ENCODE measurements at regions not wholly inside any gene's neighbourhood (a gene's known extent, or its start where the extent isn't known, plus 50 kb on each side); places are given as distances from the start of the nearest gene placed in this dataset.
A peak's percentile ranks its signal among the peaks of the same experiment; 100 is the strongest.

- no peak for ATAC-seq (ENCODE audit: low read depth)
- Histone ChIP-seq H2AFZ (ENCODE audit: insufficient read depth, low read depth, low read length, poor library complexity, severe bottlenecking) (no peak overlapping the region), H4K20me1 (ENCODE audit: control insufficient read depth, insufficient read depth, low read length, poor library complexity, severe bottlenecking) (no peaks in the 10 kb centered on the region), H3K27me3 (replicated peaks in 1 of 4; ENCODE audit: control extremely low read depth in 1 of 4, control insufficient read depth in 3 of 4, insufficient read depth in 4 of 4, low read length in 3 of 4) (no peaks in the 10 kb centered on the region), H3K4me3 (ENCODE audit: control extremely low read depth in 1 of 5, extremely low read depth in 1 of 5, insufficient read depth in 1 of 5, low read depth in 2 of 5, low read length in 4 of 5) (no peak overlapping the region), H3K9ac (ENCODE audit: low read length) (no peak overlapping the region), H3K4me2 (replicated peaks; ENCODE audit: low read depth, low read length, poor library complexity, severe bottlenecking) (no peak overlapping the region), H3K79me2 (ENCODE audit: control insufficient read depth, insufficient read depth, low read length) (no peaks in the 10 kb centered on the region), H3K9me3 (ENCODE audit: control extremely low read depth in 1 of 3, control insufficient read depth in 2 of 3, insufficient read depth in 1 of 3, low read length in 2 of 3) (no peaks in the 10 kb centered on the region), H3K4me1 (ENCODE audit: control insufficient read depth in 2 of 2, insufficient read depth in 2 of 2, low read length in 2 of 2) (no peaks in the 10 kb centered on the region), H3K36me3 (replicated peaks in 1 of 2; ENCODE audit: control extremely low read depth in 1 of 2, control insufficient read depth in 1 of 2, extremely low read depth in 1 of 2, insufficient read depth in 2 of 2, low read length in 1 of 2) (no peaks in the 10 kb centered on the region), H3K27ac (ENCODE audit: low read length in 2 of 2) (no peak overlapping the region)
- Mint-ChIP-seq H3K9me3 (ENCODE audit: insufficient read depth) (no peaks in the 10 kb centered on the region), H3K4me3 (no peak overlapping the region), H3K4me1 (no peaks in the 10 kb centered on the region), H3K27me3 (peaks cover 3% of the 10 kb centered on the region), H3K27ac (no peak overlapping the region)
- CTCF ChIA-PET = no interaction called here
- DNase-seq = peak; percentile 5
- WGBS (ENCODE audit: insufficient coverage) = 78% methylated on average over 4 of the region's 4 CpGs
- POLR2A ChIA-PET = no interaction called here
- intact Hi-C loops (cut with micrococcal nuclease) = no loop called here
- peak; percentile 19 for TF ChIP-seq CTCF (IDR thresholded peaks at IDR 0.05)
- no peak for TF ChIP-seq EZH2 (IDR thresholded peaks at IDR 0.05; ENCODE audit: borderline replicate concordance, insufficient read depth, low read depth, low read length, poor library complexity, severe bottlenecking)
Observed at GRCh38 chr17:33686171-33686570, 393.1 kb upstream of the ASIC2 start.

GRCh38 chr17:33687831-33688230, 394.7 kb upstream of the ASIC2 start:
- Histone ChIP-seq H3K27me3 (replicated peaks in 1 of 4; ENCODE audit: control extremely low read depth in 1 of 4, control insufficient read depth in 3 of 4, insufficient read depth in 4 of 4, low read length in 3 of 4) (no peaks in the 10 kb centered on the region), H3K27ac (ENCODE audit: low read length in 2 of 2) (no peak overlapping the region), H3K4me1 (ENCODE audit: control insufficient read depth in 2 of 2, insufficient read depth in 2 of 2, low read length in 2 of 2) (no peaks in the 10 kb centered on the region), H3K4me3 (ENCODE audit: control extremely low read depth in 1 of 5, extremely low read depth in 1 of 5, insufficient read depth in 1 of 5, low read depth in 2 of 5, low read length in 4 of 5) (no peak overlapping the region), H3K9me3 (ENCODE audit: control extremely low read depth in 1 of 3, control insufficient read depth in 2 of 3, insufficient read depth in 1 of 3, low read length in 2 of 3) (no peaks in the 10 kb centered on the region), H3K4me2 (replicated peaks; ENCODE audit: low read depth, low read length, poor library complexity, severe bottlenecking) (no peak overlapping the region), H3K9ac (ENCODE audit: low read length) (no peak overlapping the region), H3K36me3 (replicated peaks in 1 of 2; ENCODE audit: control extremely low read depth in 1 of 2, control insufficient read depth in 1 of 2, extremely low read depth in 1 of 2, insufficient read depth in 2 of 2, low read length in 1 of 2) (no peaks in the 10 kb centered on the region), H3K79me2 (ENCODE audit: control insufficient read depth, insufficient read depth, low read length) (no peaks in the 10 kb centered on the region), H2AFZ (ENCODE audit: insufficient read depth, low read depth, low read length, poor library complexity, severe bottlenecking) (no peak overlapping the region), H4K20me1 (ENCODE audit: control insufficient read depth, insufficient read depth, low read length, poor library complexity, severe bottlenecking) (no peaks in the 10 kb centered on the region)
- Mint-ChIP-seq H3K27ac (no peak overlapping the region), H3K4me3 (no peak overlapping the region), H3K9me3 (ENCODE audit: insufficient read depth) (no peaks in the 10 kb centered on the region), H3K4me1 (no peaks in the 10 kb centered on the region), H3K27me3 (peaks cover 3% of the 10 kb centered on the region)
- DNase-seq (no peak), ATAC-seq (ENCODE audit: low read depth) (no peak)
- TF ChIP-seq EZH2 (IDR thresholded peaks at IDR 0.05; ENCODE audit: borderline replicate concordance, insufficient read depth, low read depth, low read length, poor library complexity, severe bottlenecking) (no peak), CTCF (IDR thresholded peaks at IDR 0.05) (no peak)
- POLR2A ChIA-PET = no interaction called here
- intact Hi-C loops (cut with micrococcal nuclease) = no loop called here
- WGBS (ENCODE audit: insufficient coverage) = 43% methylated on average over 1 of the region's 3 CpGs
- CTCF ChIA-PET = no interaction called here
